ENCODE measurements at regions not wholly inside any gene's neighbourhood (a gene's known extent, or its start where the extent isn't known, plus 50 kb on each side); places are given as distances from the start of the nearest gene placed in this dataset.

GRCh38 chr3:30370681-30371271 lies 235.6 kb upstream of the TGFBR2 start:
- H4K5ac ChIP-seq (ENCODE audit: low read depth, low read length): no peak overlapping the region
- no peak overlapping the region for H3K9ac ChIP-seq (ENCODE audit: low read depth, low read length)
- no peaks in the 10 kb centered on the region for H3K9me3 ChIP-seq (ENCODE audit: control insufficient read depth, insufficient read depth, low read length)
- no peak overlapping the region for H3K4me3 ChIP-seq (ENCODE audit: insufficient read depth, low read depth, low read length)
- no peaks in the 10 kb centered on the region; the same call in 1 of the 2 replicates for H3K9me1 ChIP-seq (ENCODE audit: insufficient read depth, low read length)
- H2BK20ac ChIP-seq (ENCODE audit: low read depth, low read length): no peak overlapping the region
- H2BK15ac ChIP-seq (ENCODE audit: low read depth, low read length): no peak overlapping the region
- ATAC-seq (ENCODE audit: low read depth) (peak; percentile 11; the same call in 1 of the 2 replicates), DNase-seq (no peak)
- no peak overlapping the region for H3K23ac ChIP-seq (ENCODE audit: low read depth, low read length)
- no peak overlapping the region for H3K14ac ChIP-seq (replicated peaks; ENCODE audit: low read depth, low read length)
- dilution Hi-C loops (cut with HindIII; ENCODE audit: low sequenced_read_pairs, unreplicated experiment) (no loop called here), in situ Hi-C loops (cut with MboI; ENCODE audit: low sequenced_read_pairs) (no loop called here), intact Hi-C loops (cut with micrococcal nuclease) (no loop called here)
- no peak overlapping the region for H2AFZ ChIP-seq (replicated peaks; ENCODE audit: low read length, poor library complexity)
- peaks cover 2% of the 10 kb centered on the region for H3K4me1 ChIP-seq (ENCODE audit: control insufficient read depth, insufficient read depth, low read length)
- no peak overlapping the region for H3K56ac ChIP-seq (ENCODE audit: extremely low read depth, insufficient read depth, low read length)
- no peak overlapping the region for H4K8ac ChIP-seq (ENCODE audit: low read depth in 2 of 2, low read length in 2 of 2)
- no peak overlapping the region for H4K91ac ChIP-seq (ENCODE audit: insufficient read depth, low read depth, low read length)
- no peak overlapping the region for H2BK120ac ChIP-seq (ENCODE audit: low read depth, low read length)
- no peak overlapping the region; the same call in 1 of the 2 replicates for H3K4ac ChIP-seq (ENCODE audit: low read depth, low read length)
- POLR2A ChIA-PET (ENCODE audit: unreplicated experiment): no interaction called here
- H3K4me2 ChIP-seq (ENCODE audit: low read depth, low read length): no peak overlapping the region
- no peaks in the 10 kb centered on the region for H3K27me3 ChIP-seq (ENCODE audit: control insufficient read depth, insufficient read depth, low read length)
- H2AK5ac ChIP-seq (ENCODE audit: low read depth, low read length): no peak overlapping the region
- no peak overlapping the region for H3K27ac ChIP-seq (ENCODE audit: insufficient read depth, low read length)
- WGBS, 2 experiments (ENCODE audit: extremely low coverage in 2 of 2, insufficient read length in 1 of 2): no CpG with 5 or more reads among the region's 5 CpGs
- TF ChIP-seq BHLHE40 (IDR thresholded peaks at IDR 0.05; ENCODE audit: low read depth, low read length) (no peak), ELK1 (IDR thresholded peaks at IDR 0.05; ENCODE audit: borderline replicate concordance, low read depth, low read length) (no peak), SMC3 (IDR thresholded peaks at IDR 0.05; ENCODE audit: low read depth, low read length) (no peak), MXI1 (IDR thresholded peaks at IDR 0.05; ENCODE audit: borderline replicate concordance, low read depth, low read length) (no peak)
- no peak overlapping the region for H2AK9ac ChIP-seq (replicated peaks; ENCODE audit: low read depth, low read length, poor library complexity)
- no peak overlapping the region for H2BK5ac ChIP-seq (ENCODE audit: low read depth, low read length, poor library complexity, severe bottlenecking)
- H3K79me1 ChIP-seq (ENCODE audit: low read depth in 1 of 2, low read length in 2 of 2): no peaks in the 10 kb centered on the region
- CTCF ChIA-PET: interaction anchor here (0.6 kb wide), 1 partner anchor 51 kb away, joined by 5 read pairs; no protein-coding TSS in a partner anchor
- no TSS peak for BruUV-seq (replicated peaks)
- no peak overlapping the region for H3K18ac ChIP-seq (ENCODE audit: low read depth, low read length)
- no peaks in the 10 kb centered on the region for H4K20me1 ChIP-seq (ENCODE audit: insufficient read depth, low read length)
- no peaks in the 10 kb centered on the region for H3K36me3 ChIP-seq (ENCODE audit: control insufficient read depth, insufficient read depth, low read length)

All from IMR-90 (cell line).